ENCODE measurements at regions not wholly inside any gene's neighbourhood (a gene's known extent, or its start where the extent isn't known, plus 50 kb on each side); places are given as distances from the start of the nearest gene placed in this dataset.

- no peak for DNase-seq
These were observed 57.8 kb upstream of the C5orf46 start for GRCh38 chr5:147963948-147964693.

- no peak for DNase-seq
These were observed 57.1 kb upstream of the C5orf46 start for GRCh38 chr5:147963436-147963835.

- no peak for DNase-seq
These were observed 54.9 kb upstream of the C5orf46 start for GRCh38 chr5:147961208-147961749.

GRCh38 chr5:147957901-147958300 lies 51.6 kb upstream of the C5orf46 start:
- no peak for DNase-seq

- DNase-seq = no peak
These were observed 50.5 kb upstream of the C5orf46 start for GRCh38 chr5:147956842-147957223.

GRCh38 chr5:147956064-147956841 lies 49.9 kb upstream of the C5orf46 start:
- no peak for DNase-seq
